Skeletal muscle cell (primary cell): ENCODE measurements at regions not wholly inside any gene's neighbourhood (a gene's known extent, or its start where the extent isn't known, plus 50 kb on each side); places are given as distances from the start of the nearest gene placed in this dataset.

ENCODE experiments used
- DNase-seq: peaks from one replicate; pipeline ENCODE4 v3.0.0-alpha.2; 2010; ENCODE audit warnings: low read depth
- H3K4me3 ChIP-seq: 2 replicates; pipeline ENCODE4 v1.5.1; 2011; ENCODE audit warnings: low read depth, mild to moderate bottlenecking, control low read depth, low read length, moderate library complexity

DNA sequence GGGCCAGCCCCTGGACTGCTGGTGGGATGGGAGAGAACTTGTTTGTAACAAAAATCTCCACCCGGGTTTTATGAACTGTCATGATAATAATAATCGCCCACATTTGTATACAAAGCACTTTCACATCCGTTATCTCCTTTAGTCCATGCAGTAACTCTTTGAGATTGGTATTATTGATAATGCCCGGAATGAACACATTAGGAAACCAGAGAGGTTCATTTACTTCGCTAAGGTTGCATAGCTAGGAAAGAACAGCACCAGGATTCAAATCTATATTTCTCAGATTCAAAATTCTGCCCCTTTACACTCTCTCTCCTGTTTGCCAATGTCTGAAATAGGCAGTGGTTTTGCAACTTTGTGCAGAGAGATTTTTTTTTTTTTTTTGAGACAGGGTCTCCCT is 131.4 kb downstream of the FOXD2 start:
- H3K4me3 ChIP-seq, result no peak overlapping the region
- no peak for DNase-seq

- DNase-seq, result peak; percentile 53
- no peak overlapping the region for H3K4me3 ChIP-seq
Measured at GRCh38 chr1:47569681-47570470, 132.0 kb downstream of the FOXD2 start.

DNA sequence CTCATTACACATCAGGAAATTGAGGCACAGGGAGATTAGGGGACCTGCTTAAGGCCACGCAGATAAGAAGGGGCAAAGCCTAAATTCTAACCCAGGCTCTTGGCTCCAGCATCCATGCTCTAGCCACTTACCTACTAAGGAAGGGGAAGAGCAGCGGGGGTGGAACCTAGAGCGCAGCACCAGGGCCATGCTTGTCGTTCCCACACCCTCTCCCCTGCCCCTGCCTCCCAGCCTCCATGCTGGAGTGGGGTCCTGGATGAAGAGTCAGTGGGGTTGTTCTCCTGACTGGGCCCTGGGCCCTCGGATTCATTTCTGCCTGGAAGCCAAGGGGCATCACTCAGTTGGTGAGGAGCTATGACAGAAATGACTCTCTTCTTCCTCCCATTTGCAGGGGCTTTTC is 133.3 kb downstream of the FOXD2 start:
- H3K4me3 ChIP-seq, result no peak overlapping the region
- DNase-seq, result no peak

DNA sequence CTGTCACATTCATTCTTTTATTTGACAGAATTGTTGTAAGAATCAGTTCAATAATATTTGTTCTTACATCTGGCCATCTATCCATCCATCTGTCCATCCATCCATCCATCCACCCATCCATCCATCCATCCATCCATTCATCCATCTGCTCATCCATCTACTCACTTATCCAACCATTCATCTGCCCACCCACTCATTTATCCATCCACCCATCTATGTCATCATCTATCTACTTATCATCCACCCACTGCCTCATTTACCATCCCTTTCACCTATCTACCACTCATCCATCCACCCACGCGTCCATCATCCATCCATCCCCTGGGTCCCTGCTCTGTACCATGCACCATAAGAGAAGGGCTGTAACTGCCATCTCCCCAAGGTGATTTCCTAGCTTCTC is 134.1 kb downstream of the FOXD2 start:
- H3K4me3 ChIP-seq, result no peak overlapping the region
- no peak for DNase-seq

DNA sequence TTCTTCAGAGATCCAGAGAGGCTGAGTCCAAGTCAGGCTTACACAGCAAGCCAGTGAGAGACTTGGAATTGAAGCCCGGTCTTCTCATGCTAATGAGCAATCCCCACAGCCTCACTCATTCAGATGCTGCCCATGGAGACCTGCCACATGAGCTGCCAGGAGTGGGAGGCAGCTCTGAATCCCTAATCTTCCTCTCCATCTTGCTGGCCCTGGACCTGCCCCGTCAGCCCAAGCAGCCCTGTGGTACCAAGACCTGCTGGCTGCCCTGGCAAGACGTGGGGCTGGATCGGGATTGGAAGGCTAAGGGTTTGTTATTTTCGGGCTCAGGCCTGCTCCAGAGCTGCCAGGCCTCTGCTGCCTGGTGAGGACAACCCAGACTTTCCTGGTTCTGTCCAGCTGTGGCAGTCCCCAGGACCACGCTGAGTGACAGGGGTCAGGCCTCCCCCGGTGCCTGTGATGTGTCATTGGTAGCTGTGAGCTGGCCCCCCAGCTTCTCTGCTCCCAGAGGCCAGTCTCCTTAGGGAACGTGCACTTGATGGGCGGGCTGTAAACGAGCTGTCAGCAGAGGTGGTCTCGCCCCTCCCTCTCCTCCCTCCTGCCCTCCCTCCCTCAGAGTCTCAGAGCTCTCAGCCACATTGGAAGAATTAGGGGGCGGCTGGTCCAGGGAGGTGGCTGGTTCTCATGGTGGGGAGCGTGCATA is 135.0 kb downstream of the FOXD2 start:
- DNase-seq, result no peak
- H3K4me3 ChIP-seq, result no peak overlapping the region

DNA sequence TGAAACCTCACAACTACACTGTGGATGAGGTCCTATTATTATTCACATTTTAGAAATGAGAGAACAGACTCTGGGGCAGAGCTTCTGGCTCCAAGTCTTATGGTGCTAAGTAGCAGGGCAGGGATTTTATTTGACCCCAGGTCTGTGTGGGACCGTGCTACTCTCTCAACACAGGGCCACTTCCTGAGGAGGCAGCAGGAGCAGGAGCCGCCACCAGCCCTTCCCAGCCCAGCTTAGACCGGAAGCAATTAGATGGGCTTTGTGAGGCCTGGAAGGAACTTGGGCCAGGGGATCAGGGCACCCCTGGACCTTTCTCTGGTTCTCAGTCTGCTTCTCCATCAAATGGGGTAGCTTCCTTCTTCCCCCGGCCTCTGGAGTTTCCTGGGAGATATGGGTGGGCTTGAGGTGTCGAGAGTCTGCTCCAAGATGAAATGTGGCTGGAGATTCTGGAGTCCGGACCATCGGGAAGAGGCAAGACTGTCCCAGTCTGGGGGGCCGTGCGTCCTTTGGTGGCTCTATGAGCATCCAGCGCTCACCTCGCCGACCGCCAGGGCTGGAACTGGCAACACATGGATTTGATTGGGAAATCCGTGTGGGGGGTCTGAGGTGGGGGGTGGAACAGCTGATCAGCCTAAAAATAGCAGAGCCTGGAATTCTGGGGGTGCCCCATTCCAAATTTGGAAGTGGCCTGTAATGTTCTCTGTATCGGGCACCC is 136.8 kb downstream of the FOXD2 start:
- DNase-seq, result no peak
- no peak overlapping the region for H3K4me3 ChIP-seq

GRCh38 chr1:47575855-47576757 is 138.3 kb downstream of the FOXD2 start:
- DNase-seq, result no peak
- no peak overlapping the region for H3K4me3 ChIP-seq

- H3K4me3 ChIP-seq, result no peak overlapping the region
- DNase-seq, result no peak
Measured at GRCh38 chr1:47576758-47577115, 138.9 kb downstream of the FOXD2 start.

GRCh38 chr1:47577303-47578025 is 139.6 kb downstream of the FOXD2 start:
- DNase-seq, result no peak
- H3K4me3 ChIP-seq, result no peak overlapping the region

- H3K4me3 ChIP-seq, result no peak overlapping the region
- DNase-seq, result no peak
Measured at GRCh38 chr1:47578026-47578720, 140.3 kb downstream of the FOXD2 start.

- DNase-seq, result no peak
- no peak overlapping the region for H3K4me3 ChIP-seq
Measured at GRCh38 chr1:47578721-47579419, 141.0 kb downstream of the FOXD2 start.

DNA sequence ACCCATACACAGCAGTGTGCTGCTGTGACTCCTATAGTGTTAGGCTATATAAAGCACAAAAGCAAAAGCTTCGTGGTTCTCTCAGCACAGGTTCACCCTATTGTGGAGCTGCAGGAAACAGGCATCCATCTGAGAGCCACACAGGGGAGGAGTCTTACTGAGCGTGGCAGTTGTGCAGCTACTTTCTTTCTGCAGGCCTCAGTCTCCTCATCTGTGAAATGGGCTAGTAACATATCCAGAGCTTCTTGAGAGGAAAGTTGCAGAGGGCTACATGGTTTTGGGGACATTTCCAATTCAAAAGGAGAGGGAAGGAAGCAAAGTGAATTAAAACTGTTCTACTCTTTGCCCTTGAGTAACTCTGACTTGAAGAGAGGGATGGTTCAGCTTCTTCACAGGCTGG is 142.0 kb downstream of the FOXD2 start:
- DNase-seq, result no peak
- no peak overlapping the region for H3K4me3 ChIP-seq

GRCh38 chr1:47580451-47580995 is 142.7 kb downstream of the FOXD2 start:
- no peak overlapping the region for H3K4me3 ChIP-seq
- no peak for DNase-seq

DNA sequence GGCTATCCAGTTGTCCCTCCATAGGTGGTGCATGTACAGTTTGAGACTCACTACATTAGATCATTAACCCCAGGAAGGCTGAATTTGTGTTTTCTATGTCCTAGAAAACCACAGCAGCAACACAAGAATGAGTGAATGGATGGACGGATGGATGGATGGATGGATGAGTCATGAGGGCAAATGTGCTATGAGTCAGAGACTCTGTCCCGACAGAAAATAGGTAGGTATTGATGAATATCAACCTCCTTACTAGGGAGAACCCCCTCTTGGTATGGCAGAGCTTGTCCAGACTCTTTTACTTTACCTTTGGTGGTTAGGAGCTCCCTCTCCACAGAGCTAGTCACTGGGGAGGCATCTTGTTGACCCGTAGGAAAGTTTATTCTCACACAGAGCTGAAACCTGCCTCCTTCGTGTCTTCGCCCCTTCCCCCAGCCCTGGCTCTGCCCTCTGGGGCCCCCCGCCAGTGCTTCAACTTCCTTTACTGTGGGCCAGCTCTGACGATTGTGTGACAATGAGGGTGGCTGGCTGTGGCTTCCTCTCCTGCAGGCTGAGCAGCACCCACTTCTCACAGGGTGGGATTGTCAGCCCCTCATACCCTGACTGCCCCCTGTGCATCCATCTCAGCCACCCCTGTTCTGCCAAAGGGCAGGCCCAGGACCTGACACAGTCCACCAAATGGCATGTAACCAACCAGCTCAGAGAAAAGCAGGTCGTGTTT is 145.2 kb downstream of the FOXD2 start:
- H3K4me3 ChIP-seq, result no peak overlapping the region
- no peak for DNase-seq

- no peak for DNase-seq
- no peak overlapping the region for H3K4me3 ChIP-seq
Measured at GRCh38 chr1:47584249-47584648, 146.4 kb downstream of the FOXD2 start.

- no peak overlapping the region for H3K4me3 ChIP-seq
- DNase-seq, result no peak
Measured at GRCh38 chr1:47585141-47585902, 147.5 kb downstream of the FOXD2 start.
